Fibroblast of skin of back (primary cell): ENCODE measurements at regions not wholly inside any gene's neighbourhood (a gene's known extent, or its start where the extent isn't known, plus 50 kb on each side); places are given as distances from the start of the nearest gene placed in this dataset.

Experiments
- DNase-seq: peaks from one replicate; pipeline ENCODE4 v3.0.0-alpha.2; 2013

GRCh38 chr7:46153951-46154787 lies 233.1 kb upstream of the IGFBP3 start:
- no peak for DNase-seq

- DNase-seq, result no peak
Observed at GRCh38 chr7:46153583-46153950, 232.5 kb upstream of the IGFBP3 start.

- DNase-seq, result no peak
Observed at GRCh38 chr7:46152696-46153095, 231.6 kb upstream of the IGFBP3 start.

- no peak for DNase-seq
Observed at GRCh38 chr7:46150721-46151120, 229.6 kb upstream of the IGFBP3 start.

DNA sequence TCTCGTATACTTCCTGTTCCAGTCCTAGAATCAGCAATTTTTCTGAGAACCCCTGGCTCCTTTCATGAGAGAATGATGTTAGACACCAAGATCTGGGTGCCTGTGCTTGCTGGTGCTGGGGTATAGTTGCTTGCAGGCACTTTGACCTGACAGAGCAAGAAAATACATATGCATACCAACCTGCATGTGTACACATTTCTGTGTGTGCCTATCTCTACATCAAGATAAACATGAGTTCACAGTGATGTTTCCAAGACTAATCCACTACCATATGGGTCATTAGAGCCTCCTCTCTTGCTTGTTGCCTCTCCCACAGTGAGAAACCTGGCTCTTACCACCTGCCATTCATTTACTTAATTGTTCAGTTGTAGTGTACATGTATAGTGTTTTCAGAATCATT lies 229.1 kb upstream of the IGFBP3 start:
- DNase-seq, result no peak

DNA sequence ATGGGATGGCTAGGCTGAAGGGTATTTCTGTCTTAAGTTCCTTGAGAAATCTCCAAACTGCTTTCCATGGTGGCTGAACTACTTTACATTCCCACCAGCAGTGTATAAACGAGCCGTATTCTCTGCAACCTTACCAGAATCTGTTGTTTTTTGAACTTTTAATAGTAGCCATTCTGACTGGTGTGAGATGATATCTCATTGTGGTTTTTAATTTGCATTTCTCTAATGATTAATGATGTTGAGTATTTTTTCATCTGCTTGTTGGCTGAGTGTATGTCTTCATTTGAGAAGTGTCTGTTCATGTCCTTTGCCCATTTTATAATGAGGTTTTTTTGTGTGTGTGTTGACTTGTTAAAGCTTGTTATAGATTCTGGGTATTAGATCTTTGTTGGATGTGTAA lies 226.8 kb upstream of the IGFBP3 start:
- DNase-seq, result no peak

DNA sequence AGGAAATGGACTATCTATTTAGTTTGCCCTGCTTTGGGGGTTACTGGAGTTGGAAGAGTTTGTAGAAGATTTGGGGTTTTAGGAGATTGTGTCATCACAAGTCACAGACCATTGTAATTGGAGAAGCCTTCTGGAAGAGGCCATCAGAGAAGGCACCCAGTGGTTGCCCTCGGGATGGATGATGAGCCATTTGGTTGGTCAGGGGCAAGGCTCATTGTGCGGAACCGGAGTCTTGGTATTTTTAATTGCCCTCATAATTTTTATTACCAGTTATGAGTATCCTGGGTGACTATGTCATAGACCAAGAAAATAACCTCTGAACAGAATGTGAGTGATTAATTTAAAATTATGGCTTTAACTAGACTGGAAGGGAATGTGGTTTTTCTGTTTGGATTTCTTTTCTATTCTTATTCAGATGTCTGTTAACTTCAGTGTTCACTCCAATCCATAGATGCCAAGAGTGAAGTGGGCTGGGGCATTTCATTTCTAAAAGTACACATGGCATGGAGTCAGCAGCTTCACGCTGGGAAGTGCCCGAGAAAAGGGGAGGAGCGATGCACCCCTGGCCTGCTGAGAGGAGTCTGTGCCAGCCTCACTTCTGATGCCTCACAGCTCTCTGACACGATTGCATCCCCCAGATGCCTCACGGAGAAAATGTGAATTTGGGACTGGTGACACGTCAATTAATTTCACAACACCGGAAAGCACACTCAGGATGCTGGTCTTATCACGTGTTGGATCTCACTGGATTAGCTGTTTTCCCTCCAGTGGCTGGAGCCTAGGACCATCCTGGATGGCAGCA lies 225.6 kb upstream of the IGFBP3 start:
- peak; percentile 62 for DNase-seq

DNA sequence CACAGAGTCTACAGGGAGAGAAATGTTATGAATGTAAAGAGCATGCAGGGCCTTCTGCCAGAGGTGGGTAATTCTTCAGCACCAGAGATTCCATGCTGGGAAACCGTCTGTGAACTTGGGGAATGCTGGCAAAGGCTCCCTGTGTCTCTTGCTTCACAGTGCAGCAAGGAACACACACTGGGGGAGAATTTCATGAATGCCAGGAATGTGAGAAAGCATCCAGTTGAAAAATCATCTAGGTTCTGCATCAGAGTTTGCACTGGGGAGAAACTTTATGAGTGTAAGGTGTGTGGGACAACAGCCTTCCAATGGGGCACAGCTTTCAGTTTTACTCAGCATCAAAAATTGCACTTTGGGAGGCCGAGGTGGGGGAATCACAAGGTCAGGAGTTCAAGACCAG lies 224.3 kb upstream of the IGFBP3 start:
- peak; percentile 100 for DNase-seq

GRCh38 chr7:46143949-46144917 lies 223.2 kb upstream of the IGFBP3 start:
- peak; percentile 49 for DNase-seq

DNA sequence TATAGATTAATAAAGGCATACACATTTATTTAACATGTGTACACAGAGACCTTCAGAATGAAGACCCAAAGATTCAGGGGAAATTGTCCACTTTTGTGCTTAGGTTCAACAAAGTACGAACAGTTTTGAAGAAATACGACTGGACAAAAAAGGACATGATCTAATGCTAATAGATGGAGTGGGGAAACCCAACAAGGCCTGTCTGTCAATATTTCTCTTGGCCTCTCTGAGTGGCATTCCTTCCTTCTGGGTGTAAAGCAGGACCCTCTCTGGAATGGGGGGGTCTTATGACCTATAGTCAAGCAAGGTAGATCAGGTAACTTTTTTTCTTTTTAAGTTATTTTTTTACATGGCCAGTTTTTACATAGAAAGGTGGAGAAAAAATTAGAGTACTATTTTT lies 222.3 kb upstream of the IGFBP3 start:
- DNase-seq, result no peak

GRCh38 chr7:46139079-46139478 lies 218.0 kb upstream of the IGFBP3 start:
- DNase-seq, result peak; percentile 91

- no peak for DNase-seq
Observed at GRCh38 chr7:46137725-46138124, 216.7 kb upstream of the IGFBP3 start.

DNA sequence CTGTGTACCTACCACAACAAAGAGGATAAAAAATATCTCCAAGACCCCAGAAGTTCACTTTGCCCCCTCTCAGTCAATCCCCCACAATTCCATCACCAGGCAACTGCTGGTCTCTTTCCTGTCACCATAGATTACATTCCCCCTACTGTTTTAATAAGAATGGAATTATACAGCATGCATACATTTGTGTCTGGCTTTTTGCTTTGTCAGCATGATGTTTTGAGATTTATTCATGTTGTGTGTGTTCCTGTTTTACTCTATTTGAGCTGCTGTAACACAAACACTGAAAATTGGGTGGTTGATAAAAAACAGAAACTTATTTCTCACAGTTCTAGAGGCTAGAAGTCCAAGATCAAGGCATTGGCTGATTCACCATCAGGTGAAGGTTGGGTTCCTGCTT lies 214.5 kb upstream of the IGFBP3 start:
- DNase-seq, result no peak

GRCh38 chr7:46134795-46135194 lies 213.7 kb upstream of the IGFBP3 start:
- no peak for DNase-seq

DNA sequence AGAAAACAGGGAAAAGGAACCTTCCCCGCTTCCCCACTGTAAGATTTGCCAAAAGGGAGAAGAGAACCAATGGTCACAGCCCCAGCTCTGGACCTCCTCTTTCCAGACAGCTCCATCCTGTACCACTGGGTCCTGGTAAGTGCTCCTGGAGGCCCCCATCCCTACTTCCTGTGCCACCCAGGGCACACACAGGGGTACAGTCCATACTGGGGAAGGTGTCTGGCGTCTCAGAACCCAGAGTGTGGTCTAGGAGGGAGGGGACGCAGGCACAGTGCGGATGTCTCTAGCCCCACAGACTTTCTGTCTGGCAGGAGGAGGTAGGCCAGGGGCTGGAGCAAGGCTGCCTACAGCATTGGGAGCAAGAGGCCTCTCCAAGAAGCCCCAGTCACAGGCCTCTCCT lies 213.3 kb upstream of the IGFBP3 start:
- DNase-seq, result no peak

DNA sequence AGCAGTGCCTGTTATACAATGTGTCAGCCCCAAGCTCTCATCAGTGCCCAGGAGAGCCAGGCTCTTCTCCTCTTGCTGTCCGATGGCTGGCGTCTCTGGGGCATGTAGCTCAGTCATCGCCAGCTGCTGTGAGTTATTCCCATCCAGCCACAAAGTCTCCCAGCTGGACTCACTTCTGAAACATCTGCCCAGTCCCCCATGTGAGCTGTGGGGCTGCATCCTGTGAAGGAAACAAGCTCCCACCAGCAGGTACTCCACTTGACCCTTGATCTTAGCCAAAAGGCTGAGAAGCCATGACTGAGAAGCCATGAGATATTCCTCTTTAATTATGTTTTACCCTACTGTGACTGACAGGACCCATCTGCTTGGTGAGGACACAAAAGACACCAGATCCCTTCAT lies 212.7 kb upstream of the IGFBP3 start:
- no peak for DNase-seq

- peak; percentile 75 for DNase-seq
Observed at GRCh38 chr7:46133072-46133471, 212.0 kb upstream of the IGFBP3 start.

GRCh38 chr7:46131916-46132795 lies 211.1 kb upstream of the IGFBP3 start:
- peak; percentile 63 for DNase-seq

DNA sequence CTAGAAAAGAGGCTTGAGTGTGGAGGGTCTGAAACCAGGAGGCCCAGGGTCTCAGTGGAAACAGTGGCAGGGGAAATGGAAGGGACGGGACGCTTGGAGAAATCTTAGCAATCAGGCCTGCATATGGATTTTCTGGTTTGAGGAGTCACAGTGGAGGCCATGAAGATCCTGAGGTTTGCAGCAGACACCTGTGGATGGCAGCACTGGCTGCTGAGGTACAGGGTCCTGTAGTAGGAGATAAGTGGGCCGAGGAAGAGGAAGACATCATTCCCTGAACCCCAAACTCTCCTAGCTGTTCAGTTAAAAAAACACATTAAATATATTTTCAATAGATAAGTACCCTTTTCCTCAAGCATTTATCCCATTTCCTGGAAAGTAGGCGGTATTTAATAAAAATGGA lies 208.8 kb upstream of the IGFBP3 start:
- no peak for DNase-seq

- no peak for DNase-seq
Observed at GRCh38 chr7:46127814-46128213, 206.7 kb upstream of the IGFBP3 start.

DNA sequence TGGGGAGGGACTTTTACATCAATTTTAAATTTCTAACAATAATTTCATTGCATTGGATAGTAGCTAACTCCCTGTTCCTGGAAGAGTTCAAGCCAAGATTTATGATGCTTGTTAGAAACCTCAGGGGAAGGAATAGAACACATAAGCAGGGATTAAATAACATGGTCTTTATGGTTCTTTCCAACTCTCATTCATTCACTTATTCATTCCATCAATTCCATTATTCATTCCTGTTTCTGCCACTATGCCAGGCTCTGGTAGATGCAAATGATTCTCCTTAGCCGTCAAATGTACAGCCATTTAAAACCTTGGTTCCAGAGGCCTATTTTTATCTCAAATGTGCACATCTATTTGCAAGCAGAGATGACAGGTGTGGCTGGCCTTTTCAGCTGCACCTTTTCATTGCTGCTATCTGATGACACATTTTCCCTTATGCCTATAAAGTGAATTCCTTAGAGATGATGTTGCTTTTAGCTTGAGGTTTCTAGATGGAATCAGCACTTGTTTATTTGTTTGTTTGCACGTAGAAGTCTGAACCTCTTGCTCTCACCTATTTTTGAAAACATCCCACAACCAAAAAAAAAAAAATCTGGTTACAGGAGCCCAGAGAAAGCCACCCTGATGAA lies 205.7 kb upstream of the IGFBP3 start:
- DNase-seq, result no peak
